ENCODE measurements at regions not wholly inside any gene's neighbourhood (a gene's known extent, or its start where the extent isn't known, plus 50 kb on each side); places are given as distances from the start of the nearest gene placed in this dataset.

DNA sequence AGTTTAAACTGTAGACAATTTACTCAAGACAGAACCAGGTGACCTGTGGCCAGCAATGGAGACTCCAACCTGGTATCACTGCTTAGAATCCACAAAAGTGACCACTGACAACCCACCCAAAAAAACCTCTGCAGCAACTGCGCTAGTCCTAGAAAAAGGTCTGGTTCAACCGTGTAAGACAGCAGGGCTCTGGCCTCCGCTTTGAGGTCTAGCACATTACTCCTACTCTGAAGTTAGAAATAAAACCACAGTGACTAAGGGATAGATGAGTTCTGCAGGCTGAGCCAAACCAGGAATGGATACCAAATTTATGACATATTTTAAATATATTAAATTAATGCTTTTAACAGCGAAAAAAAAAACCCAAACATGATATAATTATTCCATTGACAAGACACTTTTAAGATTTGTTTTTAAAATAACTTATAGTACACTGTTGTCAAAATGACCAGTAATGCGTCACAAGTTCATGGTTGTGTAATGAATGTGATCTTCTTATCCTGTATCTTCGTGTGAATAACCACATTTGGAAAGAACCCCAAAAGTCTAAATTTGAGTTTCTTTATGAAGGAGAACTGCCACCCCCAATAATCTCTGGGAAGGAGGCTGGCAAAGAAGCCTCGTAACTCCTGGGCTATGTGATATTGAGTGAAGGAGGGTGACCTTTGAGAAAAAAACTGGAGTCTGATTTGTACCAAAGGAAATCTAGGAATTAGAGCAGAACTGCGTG is 101.9 kb upstream of the SLC44A1 start:
- DNase-seq (ENCODE audit: low read depth in 4 of 4, low spot score in 3 of 4), result no peak

DNA sequence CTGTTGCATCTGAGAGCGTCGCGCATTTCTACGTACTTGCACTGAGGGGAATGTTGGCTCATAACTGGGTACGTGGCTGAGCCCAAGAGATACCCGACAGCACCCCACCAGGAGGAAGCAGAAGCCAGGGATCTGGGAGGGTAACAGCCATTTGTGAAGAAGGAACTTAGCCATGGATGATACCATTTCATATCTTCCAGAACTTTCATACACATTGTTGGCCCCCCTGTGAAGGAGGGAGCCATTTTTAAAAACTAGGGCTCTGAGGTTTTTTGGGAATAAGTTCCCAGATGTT is 101.4 kb upstream of the SLC44A1 start:
- no peak for DNase-seq (ENCODE audit: low read depth in 4 of 4, low spot score in 3 of 4)

GRCh38 chr9:105144076-105144475 is 100.4 kb upstream of the SLC44A1 start:
- DNase-seq (ENCODE audit: low read depth in 4 of 4, low spot score in 3 of 4), result no peak

- DNase-seq (ENCODE audit: low read depth in 4 of 4, low spot score in 3 of 4), result no peak
Measured at GRCh38 chr9:105144841-105145240, 99.6 kb upstream of the SLC44A1 start.

DNA sequence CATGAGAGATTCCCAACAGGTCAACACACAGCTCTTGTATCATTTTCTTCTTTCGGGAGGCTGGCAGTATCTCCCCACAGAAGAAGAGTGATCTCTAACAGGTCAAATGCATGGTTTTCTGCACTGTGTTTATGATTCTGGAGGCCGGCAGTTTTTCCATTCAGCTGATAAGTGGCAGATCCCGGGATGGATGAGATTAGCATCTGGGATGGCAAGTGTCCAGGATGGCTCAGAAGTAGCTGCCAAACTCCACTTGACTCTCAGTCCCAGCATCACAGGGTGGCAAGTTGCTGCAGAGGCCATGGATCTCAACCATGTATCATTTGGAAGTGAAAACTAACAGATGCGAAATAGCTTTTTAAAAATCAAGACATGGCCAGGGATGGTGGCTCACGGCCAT is 97.8 kb upstream of the SLC44A1 start:
- no peak for DNase-seq (ENCODE audit: low read depth in 4 of 4, low spot score in 3 of 4)

DNA sequence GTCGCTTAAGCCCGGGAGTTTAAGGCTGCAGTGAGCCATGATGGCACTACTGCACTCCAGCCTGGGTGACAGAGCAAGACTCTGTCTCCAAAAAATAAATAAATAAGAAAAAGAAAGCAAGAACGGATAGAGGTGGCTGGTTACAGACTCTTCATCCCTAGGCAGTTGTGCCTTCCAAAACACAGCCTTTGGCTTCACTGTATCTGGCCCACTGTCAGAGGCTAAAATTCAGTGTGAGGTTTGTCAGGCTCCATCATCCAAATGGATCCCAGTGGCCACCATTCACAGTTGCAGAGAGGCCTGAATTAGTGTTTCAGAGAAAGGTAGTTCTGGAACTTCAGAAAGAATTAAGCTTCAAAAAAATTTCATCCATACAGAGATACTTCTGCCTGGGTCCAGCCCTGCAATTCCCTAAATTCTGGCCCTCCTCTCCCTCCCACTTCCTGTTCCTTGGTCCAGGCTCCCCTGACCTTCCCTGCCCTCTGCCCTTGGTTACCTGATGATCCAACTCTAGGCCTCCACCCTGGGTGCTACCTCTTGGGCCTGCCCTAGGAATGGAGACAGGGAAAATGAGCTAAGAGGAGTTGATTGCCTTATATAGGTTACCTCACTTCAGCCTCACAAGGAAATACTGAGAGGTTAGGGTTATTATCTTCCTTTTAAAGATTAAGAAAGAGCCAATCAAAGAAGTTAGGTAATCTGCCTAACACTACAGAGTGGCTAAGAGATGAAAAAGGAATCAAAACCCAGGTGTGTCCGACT is 97.2 kb upstream of the SLC44A1 start:
- no peak for DNase-seq (ENCODE audit: low read depth in 4 of 4, low spot score in 3 of 4)

DNA sequence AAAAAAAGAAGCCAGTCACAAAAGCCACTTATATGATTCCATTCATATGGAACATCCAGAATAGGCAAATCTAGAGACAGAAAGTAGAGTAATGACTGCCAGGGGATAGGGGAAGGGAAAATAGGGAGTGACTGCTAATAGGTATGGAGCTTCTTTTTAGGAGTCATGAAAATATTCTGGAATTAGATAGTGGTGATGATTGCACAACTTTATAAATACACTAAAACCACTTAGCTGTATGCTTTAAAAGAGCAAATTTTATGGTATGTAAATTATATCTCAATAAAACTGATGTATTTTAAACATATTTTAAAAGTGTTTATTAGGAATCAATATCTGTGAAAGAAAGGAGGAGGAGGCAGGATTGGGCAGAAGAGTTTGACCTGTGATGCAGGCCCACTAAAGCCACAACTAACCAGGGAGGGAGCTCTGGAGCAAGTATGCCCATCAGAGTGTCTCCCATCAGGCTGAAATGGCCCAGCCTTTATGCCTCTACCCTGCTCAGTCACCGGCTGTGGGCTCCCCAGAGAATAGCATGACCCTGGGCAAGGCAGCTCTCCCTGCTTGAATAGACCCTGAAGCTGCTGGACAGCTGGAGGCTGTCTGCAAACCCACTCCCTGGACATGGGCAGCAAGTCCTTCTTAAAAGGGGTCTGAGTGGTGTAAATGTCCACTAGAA is 96.0 kb upstream of the SLC44A1 start:
- DNase-seq (ENCODE audit: low read depth in 4 of 4, low spot score in 3 of 4), result no peak

GRCh38 chr9:105150991-105151685 is 93.3 kb upstream of the SLC44A1 start:
- DNase-seq (ENCODE audit: low read depth in 4 of 4, low spot score in 3 of 4), result no peak

- DNase-seq (ENCODE audit: low read depth in 4 of 4, low spot score in 3 of 4), result no peak
Measured at GRCh38 chr9:105151686-105151995, 92.8 kb upstream of the SLC44A1 start.

GRCh38 chr9:105154723-105155191 is 89.7 kb upstream of the SLC44A1 start:
- DNase-seq (ENCODE audit: low read depth in 4 of 4, low spot score in 3 of 4), result no peak

- peak in 2 of 4 donors; percentile 54 to 56 for DNase-seq (ENCODE audit: low read depth in 4 of 4, low spot score in 3 of 4)
Measured at GRCh38 chr9:105157171-105157583, 87.3 kb upstream of the SLC44A1 start.

DNA sequence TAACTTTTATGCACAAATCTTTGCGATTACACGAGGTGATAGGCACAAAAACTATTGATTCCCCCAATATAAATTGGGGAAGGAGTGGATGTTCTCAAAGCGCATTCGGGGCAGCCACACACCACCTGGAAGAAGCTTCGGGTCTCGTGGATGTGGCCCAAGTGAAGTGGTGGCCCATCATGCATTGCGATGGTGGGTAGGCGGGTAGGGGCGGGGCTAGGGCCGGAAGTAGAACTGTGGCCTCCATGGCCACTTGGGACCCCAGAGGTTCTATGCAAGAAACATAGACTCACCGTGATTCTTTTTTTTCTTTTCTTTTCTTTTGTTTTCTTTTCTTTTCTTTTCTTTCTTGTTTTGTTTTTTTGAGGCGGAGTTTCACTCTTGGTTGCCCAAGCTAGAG is 86.4 kb upstream of the SLC44A1 start:
- no peak for DNase-seq (ENCODE audit: low read depth in 4 of 4, low spot score in 3 of 4)

DNA sequence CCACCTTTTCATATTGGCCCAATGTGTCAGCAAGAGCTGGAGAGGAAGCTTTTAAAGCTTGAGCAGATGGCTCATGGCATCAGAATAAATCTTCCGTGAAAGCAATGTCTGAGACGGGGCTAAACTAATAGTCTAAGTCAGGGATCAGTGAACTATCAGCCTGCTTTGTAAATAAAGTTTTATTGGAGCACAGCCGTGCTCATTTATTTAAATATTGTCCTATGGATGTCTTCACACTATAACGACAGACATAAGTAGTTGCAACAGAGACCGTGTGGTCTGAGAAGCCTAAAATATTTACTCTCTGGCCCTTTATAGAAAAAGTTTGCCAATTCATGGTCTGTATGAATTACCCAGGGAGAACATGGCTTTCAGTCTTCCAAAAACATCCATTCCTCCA is 85.6 kb upstream of the SLC44A1 start:
- DNase-seq (ENCODE audit: low read depth in 4 of 4, low spot score in 3 of 4), result no peak

DNA sequence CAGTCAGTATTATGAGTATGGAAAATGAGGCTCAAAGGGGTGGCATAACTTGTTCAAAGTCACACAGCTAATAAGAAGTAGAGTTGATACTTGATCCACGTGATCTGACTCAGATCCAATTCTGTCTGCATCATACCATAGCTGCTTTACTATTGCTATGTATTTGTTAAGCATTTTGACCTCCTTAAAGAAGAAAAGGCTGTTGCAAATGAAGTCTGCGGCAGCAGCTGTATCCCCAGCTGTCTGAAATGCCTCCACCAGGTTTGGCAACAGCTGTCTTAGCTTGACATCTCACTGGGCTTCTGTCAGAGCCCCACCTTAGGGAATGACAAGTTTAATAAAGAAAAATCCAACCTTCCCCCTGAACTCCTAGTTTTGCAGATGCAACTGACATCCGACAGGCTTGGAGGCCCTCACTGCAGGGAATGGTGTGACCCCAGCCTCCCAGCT is 75.6 kb upstream of the SLC44A1 start:
- no peak for DNase-seq (ENCODE audit: low read depth in 4 of 4, low spot score in 3 of 4)

- no peak for DNase-seq (ENCODE audit: low read depth in 4 of 4, low spot score in 3 of 4)
Measured at GRCh38 chr9:105171076-105171475, 73.4 kb upstream of the SLC44A1 start.

GRCh38 chr9:105171589-105171988 is 72.9 kb upstream of the SLC44A1 start:
- DNase-seq (ENCODE audit: low read depth in 4 of 4, low spot score in 3 of 4), result no peak

DNA sequence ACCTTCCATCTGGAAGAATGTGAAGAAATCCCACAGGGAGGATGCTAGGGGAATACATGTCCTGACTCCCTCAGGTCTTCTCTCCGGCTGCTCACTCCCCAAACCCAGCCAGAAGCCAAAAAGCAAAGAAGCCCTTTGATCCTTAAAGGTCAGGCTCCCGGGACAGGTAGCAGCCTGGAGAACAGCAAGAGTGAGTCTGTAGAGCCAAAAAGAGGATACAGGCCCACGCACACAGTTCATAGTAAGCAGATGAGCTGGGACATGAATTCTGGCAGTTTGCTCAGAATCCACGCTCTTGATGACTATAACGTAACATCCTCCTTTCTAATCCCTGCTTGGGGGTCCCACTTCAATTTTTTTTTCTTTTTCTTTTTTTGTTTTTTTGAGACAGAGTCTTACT is 72.0 kb upstream of the SLC44A1 start:
- DNase-seq (ENCODE audit: low read depth in 4 of 4, low spot score in 3 of 4), result no peak

DNA sequence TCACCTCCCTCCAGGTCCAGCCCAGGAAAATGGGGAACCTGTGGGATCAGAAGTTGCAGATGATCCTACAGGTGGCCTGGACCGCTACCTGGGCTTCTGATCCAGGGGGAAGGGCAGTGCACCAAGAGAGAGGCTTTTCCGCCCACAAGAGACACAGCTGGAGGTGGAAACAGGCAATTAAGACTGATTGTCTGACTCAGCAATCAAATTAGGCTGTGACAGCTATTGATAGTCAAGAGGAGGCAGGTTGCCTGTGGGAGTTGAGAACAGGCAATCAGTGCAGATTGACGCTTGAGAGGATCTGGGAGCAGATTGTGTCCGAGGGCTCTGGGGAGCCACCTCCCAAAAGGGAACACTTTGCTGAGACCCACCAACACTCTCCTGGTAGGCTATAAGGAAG is 71.1 kb upstream of the SLC44A1 start:
- DNase-seq (ENCODE audit: low read depth in 4 of 4, low spot score in 3 of 4), result no peak

DNA sequence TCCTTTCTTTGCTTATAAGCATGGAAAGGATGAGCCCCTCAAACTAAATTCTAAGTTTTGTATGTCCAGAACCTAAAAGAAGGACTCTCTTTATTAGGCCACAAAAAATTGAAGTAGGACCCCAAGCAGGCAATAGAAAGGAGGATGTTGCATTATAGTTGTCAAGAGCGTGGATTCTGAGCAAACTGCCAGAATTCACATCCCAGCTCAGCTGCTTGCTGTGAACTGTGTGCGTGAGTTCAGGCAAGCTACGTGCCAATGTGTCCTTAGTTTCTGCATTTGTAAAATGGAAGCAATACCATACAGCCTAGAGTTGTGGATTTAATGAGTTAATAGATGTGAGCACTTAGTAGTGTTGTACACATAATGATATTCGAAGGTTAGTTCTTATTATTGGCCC is 70.6 kb upstream of the SLC44A1 start:
- DNase-seq (ENCODE audit: low read depth in 4 of 4, low spot score in 3 of 4), result no peak

DNA sequence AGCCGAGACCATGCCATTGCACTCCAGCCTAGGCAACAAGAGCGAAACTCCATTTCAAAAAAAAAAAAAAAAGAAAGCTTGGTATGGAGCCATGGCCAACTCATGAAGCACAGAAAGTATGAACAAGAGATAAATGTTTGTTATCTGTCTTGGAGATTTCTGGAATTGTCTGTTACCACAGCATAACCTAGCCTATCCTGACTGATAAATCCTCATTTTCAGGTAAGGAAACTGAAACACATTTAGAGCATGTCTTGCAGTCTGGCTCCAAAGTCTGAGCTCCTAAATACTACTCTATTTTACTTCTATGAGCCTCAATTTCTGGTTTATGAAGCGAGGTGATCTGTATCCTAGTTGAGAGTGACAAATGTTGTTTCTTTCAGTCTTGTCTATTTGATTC is 68.3 kb upstream of the SLC44A1 start:
- no peak for DNase-seq (ENCODE audit: low read depth in 4 of 4, low spot score in 3 of 4)

DNA sequence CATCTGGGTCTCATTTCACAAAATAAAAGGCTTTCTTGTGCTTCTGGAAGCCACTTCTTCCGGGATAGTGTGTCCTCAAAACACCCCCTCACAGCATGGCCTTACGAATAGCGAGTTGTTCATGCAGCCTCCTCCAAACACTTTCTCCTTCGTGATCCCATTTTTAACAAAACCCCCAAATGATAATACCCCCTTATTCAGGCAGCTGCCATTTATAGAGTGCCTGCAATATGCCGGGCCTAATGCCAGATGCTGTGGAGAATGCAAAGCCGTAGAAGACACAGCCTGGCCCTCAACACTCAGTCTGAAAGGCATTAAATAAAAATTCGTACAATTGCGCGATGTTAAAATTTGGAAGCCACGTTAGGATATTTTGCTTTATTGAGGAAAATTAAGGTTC is 66.4 kb upstream of the SLC44A1 start:
- no peak for DNase-seq (ENCODE audit: low read depth in 4 of 4, low spot score in 3 of 4)

All from left renal pelvis (tissue), 4 donors.